Endothelial cell of umbilical vein (primary cell): ENCODE measurements at regions not wholly inside any gene's neighbourhood (a gene's known extent, or its start where the extent isn't known, plus 50 kb on each side); places are given as distances from the start of the nearest gene placed in this dataset.

Experiments
- BruUV-seq: library from RNA; stranded (reverse); fragments of 400-500 nt; replicated peaks from 2 replicates; lab custom pipeline; 2021; lab: Mats Ljungman, UMichigan
- CTCF ChIA-PET: fragments of 300-600, 350-600 bp; sonication (Branson Sonifier 250); formaldehyde crosslinking; loops from one replicate; lab custom pipeline; 2021; ENCODE audit warnings: antibody characterized with exemption, inconsistent platforms; lab: Charles Lee
- POLR2A ChIA-PET: fragments of 300-600, 350-600 bp; sonication (Branson Sonifier 250); formaldehyde crosslinking; loops from one replicate; lab custom pipeline; 2021; ENCODE audit warnings: antibody characterized with exemption, inconsistent platforms; lab: Charles Lee
- DNase-seq: peaks from one replicate; pipeline ENCODE4 v3.0.0-alpha.2; 2011; ENCODE audit warnings: low read depth, low spot score
- FAIRE-seq: peaks from 2 replicates; lab custom pipeline; 2011; peaks lifted over from hg19 to GRCh38; lab: Jason Lieb, UNC
- H2AFZ ChIP-seq: 2 replicates; pipeline ENCODE4 v1.6.0; 2012; ENCODE audit warnings: low read depth, low read length, control low read depth, inconsistent platforms
- H3K27ac ChIP-seq: 2 replicates; pipeline ENCODE4 v1.5.1; 2011; ENCODE audit warnings: low read depth, mild to moderate bottlenecking, control low read depth, low read length, moderate library complexity; ENCODE audit not compliant: insufficient read depth
- H3K27me3 ChIP-seq, 2 experiments: 2 replicates each; pipeline versions ENCODE4 v1.6.0 to v1.6.1; 2011; ENCODE audit warnings: low read length in 2 of 2, mixed read lengths in 1 of 2; ENCODE audit not compliant: control insufficient read depth in 2 of 2, insufficient read depth in 2 of 2
- H3K36me3 ChIP-seq, 2 experiments: 2 replicates in 1 of 2; 3 replicates in 1 of 2; pipeline ENCODE4 v1.5.1; 2011; ENCODE audit warnings: low read length in 2 of 2, mild to moderate bottlenecking in 1 of 2, moderate library complexity in 1 of 2; ENCODE audit not compliant: control insufficient read depth in 2 of 2, insufficient read depth in 2 of 2; ENCODE audit errors: extremely low read depth in 1 of 2
- H3K4me1 ChIP-seq: 3 replicates; pipeline ENCODE4 v1.5.1; 2011; ENCODE audit warnings: mild to moderate bottlenecking, low read length; ENCODE audit not compliant: control insufficient read depth, insufficient read depth; ENCODE audit errors: extremely low read depth
- H3K4me2 ChIP-seq: 2 replicates; pipeline ENCODE4 v1.6.1; 2011; ENCODE audit warnings: low read length, control low read depth, mixed read lengths; ENCODE audit not compliant: insufficient read depth
- H3K4me3 ChIP-seq, 3 experiments: fragments of 200-600 bp in 1 of 3; sonication (generic), shearing (Covaris generic) in 1 of 3; replicated peaks in 1 of 3; 2 replicates each; pipeline ENCODE4 v1.5.1; 2011 to 2016; ENCODE audit warnings: control low read depth in 3 of 3, low read length in 3 of 3, mild to moderate bottlenecking in 2 of 3, inconsistent platforms in 1 of 3, low read depth in 1 of 3, moderate library complexity in 1 of 3; ENCODE audit not compliant: insufficient read depth in 1 of 3
- H3K79me2 ChIP-seq: 2 replicates; pipeline ENCODE4 v1.6.0; 2012; ENCODE audit warnings: low read length, inconsistent platforms; ENCODE audit not compliant: control insufficient read depth, insufficient read depth
- H3K9ac ChIP-seq: replicated peaks from 2 replicates; pipeline ENCODE3; 2011; ENCODE audit warnings: low read length, control low read depth; ENCODE audit not compliant: insufficient read depth; ENCODE audit errors: extremely low read depth
- H3K9me1 ChIP-seq: replicated peaks from 3 replicates; pipeline ENCODE4 v1.6.0; 2011; ENCODE audit warnings: mild to moderate bottlenecking, low read length; ENCODE audit not compliant: control insufficient read depth, insufficient read depth; ENCODE audit errors: extremely low read depth
- H3K9me3 ChIP-seq: replicated peaks from 2 replicates; pipeline ENCODE4 v1.5.1; 2012; ENCODE audit warnings: low read length, inconsistent platforms; ENCODE audit not compliant: control insufficient read depth, insufficient read depth
- H4K20me1 ChIP-seq: replicated peaks from 2 replicates; pipeline ENCODE3; 2011; ENCODE audit warnings: mild to moderate bottlenecking, low read length; ENCODE audit not compliant: control insufficient read depth, insufficient read depth; ENCODE audit errors: extremely low read depth
- EZH2 ChIP-seq: IDR thresholded peaks from 2 replicates; pipeline ENCODE4 v1.6.1; 2012; ENCODE audit warnings: borderline replicate concordance, low read depth, mild to moderate bottlenecking, moderate library complexity, low read length, inconsistent platforms; ENCODE audit not compliant: severe bottlenecking
- FOS ChIP-seq: IDR thresholded peaks from 2 replicates; pipeline ENCODE4 v1.6.1; 2011; ENCODE audit warnings: mild to moderate bottlenecking, low read length, moderate library complexity, borderline replicate concordance; ENCODE audit not compliant: insufficient read depth
- GATA2 ChIP-seq: IDR thresholded peaks from 2 replicates; pipeline ENCODE4 v1.7.0; 2011; ENCODE audit warnings: low read depth, mild to moderate bottlenecking, moderate library complexity, mixed read lengths, low read length; ENCODE audit not compliant: insufficient read length, insufficient read depth
- JUN ChIP-seq: IDR thresholded peaks from 2 replicates; pipeline ENCODE4 v1.6.1; 2011; ENCODE audit warnings: borderline replicate concordance, low read depth; ENCODE audit not compliant: insufficient read length, insufficient read depth
- MYC ChIP-seq: IDR thresholded peaks from one replicate; pipeline ENCODE4 v1.6.1; 2011; ENCODE audit warnings: mild to moderate bottlenecking, low read depth, low read length
- POLR2A ChIP-seq: IDR thresholded peaks from 2 replicates; pipeline ENCODE4 v1.6.1; 2012; ENCODE audit warnings: low read depth, mild to moderate bottlenecking, control low read depth, low read length
- POLR2AphosphoS5 ChIP-seq: IDR thresholded peaks from 2 replicates; pipeline ENCODE4 v1.6.1; 2012; ENCODE audit warnings: low read depth, mild to moderate bottlenecking, control low read depth, low read length, moderate library complexity; ENCODE audit not compliant: insufficient read depth
- dilution Hi-C: fragments of 300-500 bp; cut with MboI; formaldehyde crosslinking; loops from one replicate; pipeline ENCODE4 v1.15.0; 2019; ENCODE audit warnings: low sequenced_read_pairs; ENCODE audit not compliant: extremely low pct_ligation_motif_present
- intact Hi-C: fragments of 100-400 bp; cut with micrococcal nuclease; formaldehyde crosslinking; loops from one replicate; pipeline ENCODE4 v1.10.0; 2022
- TF ChIP-seq, protein P1 (sequence below), 2 donors: IDR thresholded peaks; 1 replicate in 1 of 2; 2 replicates in 1 of 2; pipeline ENCODE4 v1.5.1; 2011; ENCODE audit warnings: low read length in 2 of 2, mild to moderate bottlenecking in 2 of 2, moderate library complexity in 2 of 2, control low read depth in 1 of 2, inconsistent platforms in 1 of 2, low read depth in 1 of 2; ENCODE audit not compliant: insufficient read depth in 1 of 2; ENCODE audit errors: extremely low read depth in 1 of 2
- TF ChIP-seq, protein P2 (sequence below): IDR thresholded peaks from 2 replicates; pipeline ENCODE4 v1.6.1; 2011; ENCODE audit not compliant: insufficient read depth, insufficient read length

DNA sequence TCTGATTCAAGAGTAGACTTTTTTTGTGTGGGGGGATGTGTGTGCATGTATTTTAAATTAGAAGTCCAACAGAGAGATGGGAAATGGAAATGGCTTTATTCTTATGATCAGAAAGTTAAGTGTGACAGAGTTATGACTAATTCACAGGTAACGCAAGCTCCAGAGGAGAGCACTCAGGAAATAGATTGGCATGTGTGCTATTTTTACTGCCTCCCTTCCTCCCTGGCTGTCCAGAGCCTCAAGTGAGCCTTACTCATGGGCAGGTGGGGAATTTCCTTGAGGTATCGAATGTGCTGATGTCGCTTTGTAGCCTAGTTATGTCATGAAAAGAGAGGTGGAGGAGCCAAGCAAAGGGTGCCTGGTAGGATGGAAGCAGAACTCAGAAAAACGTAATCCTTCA is 70.3 kb upstream of the BDNF start:
- DNase-seq (no peak), FAIRE-seq (no peak)
- ChIA-PET CTCF (no interaction called here), POLR2A (no interaction called here)
- Histone ChIP-seq H3K4me1 (no peaks in the 10 kb centered on the region), H3K9me1 (no peaks in the 10 kb centered on the region), H3K36me3 (no peaks in the 10 kb centered on the region), H3K27ac (no peak overlapping the region), H2AFZ (no peak overlapping the region), H3K79me2 (no peaks in the 10 kb centered on the region), H3K9me3 (no peaks in the 10 kb centered on the region), H3K9ac (no peak overlapping the region), H4K20me1 (no peaks in the 10 kb centered on the region), H3K4me3 (no peak overlapping the region), H3K27me3 (peaks cover 5 to 12% of the 10 kb centered on the region in 2 experiments), H3K4me2 (no peak overlapping the region)
- dilution Hi-C loops, result no loop called here
- BruUV-seq, result no TSS peak
- intact Hi-C loops, result no loop called here
- TF ChIP-seq JUN, result no peak
- TF ChIP-seq, protein P1, sequence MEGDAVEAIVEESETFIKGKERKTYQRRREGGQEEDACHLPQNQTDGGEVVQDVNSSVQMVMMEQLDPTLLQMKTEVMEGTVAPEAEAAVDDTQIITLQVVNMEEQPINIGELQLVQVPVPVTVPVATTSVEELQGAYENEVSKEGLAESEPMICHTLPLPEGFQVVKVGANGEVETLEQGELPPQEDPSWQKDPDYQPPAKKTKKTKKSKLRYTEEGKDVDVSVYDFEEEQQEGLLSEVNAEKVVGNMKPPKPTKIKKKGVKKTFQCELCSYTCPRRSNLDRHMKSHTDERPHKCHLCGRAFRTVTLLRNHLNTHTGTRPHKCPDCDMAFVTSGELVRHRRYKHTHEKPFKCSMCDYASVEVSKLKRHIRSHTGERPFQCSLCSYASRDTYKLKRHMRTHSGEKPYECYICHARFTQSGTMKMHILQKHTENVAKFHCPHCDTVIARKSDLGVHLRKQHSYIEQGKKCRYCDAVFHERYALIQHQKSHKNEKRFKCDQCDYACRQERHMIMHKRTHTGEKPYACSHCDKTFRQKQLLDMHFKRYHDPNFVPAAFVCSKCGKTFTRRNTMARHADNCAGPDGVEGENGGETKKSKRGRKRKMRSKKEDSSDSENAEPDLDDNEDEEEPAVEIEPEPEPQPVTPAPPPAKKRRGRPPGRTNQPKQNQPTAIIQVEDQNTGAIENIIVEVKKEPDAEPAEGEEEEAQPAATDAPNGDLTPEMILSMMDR (IDR thresholded peaks at IDR 0.05; ENCODE audit: extremely low read depth in 1 of 2, insufficient read depth in 1 of 2, low read depth in 1 of 2, low read length in 2 of 2), result no peak
- TF ChIP-seq POLR2AphosphoS5, result no peak
- TF ChIP-seq, protein P2, sequence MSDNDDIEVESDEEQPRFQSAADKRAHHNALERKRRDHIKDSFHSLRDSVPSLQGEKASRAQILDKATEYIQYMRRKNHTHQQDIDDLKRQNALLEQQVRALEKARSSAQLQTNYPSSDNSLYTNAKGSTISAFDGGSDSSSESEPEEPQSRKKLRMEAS, result no peak
- TF ChIP-seq FOS, result no peak
- no peak for TF ChIP-seq MYC
- TF ChIP-seq POLR2A, result no peak
- TF ChIP-seq GATA2, result no peak
- no peak for TF ChIP-seq EZH2
